ENCODE measurements at regions not wholly inside any gene's neighbourhood (a gene's known extent, or its start where the extent isn't known, plus 50 kb on each side); places are given as distances from the start of the nearest gene placed in this dataset.

DNA sequence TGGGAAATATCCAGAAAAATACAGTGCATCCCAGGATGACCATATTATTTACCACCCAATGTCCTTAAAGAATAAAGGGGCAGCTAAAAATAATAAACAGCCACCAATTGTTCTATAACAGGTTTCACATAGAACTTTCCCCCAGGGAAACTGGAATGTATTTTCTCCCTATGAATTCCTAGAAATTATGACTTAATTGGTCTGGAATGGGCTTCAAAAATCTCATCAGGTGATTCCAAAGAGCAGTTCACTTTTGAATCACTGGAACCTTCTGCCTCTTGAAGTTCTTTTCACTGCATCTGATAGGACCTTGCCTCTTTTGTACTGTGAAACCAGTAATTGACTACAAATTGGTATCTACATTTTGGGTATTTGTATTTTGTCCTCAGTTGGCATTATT lies 119.3 kb downstream of the ZNF330 start:
- CTCF ChIA-PET (ENCODE audit: partially characterized antibody): no interaction called here
- H3K23me2 ChIP-seq (ENCODE audit: low read depth, low read length): no peaks in the 10 kb centered on the region
- H3K79me1 ChIP-seq (ENCODE audit: low read depth, low read length): no peaks in the 10 kb centered on the region
- no peak overlapping the region for H2BK15ac ChIP-seq (ENCODE audit: low read length)
- H2AK5ac ChIP-seq (ENCODE audit: low read depth, low read length): no peak overlapping the region
- H3K14ac ChIP-seq (ENCODE audit: insufficient read length): no peak overlapping the region
- H4K20me1 ChIP-seq (replicated peaks in 1 of 2; ENCODE audit: control insufficient read depth in 1 of 2, insufficient read depth in 2 of 2, low read length in 2 of 2): no peaks in the 10 kb centered on the region
- no peak overlapping the region for H2BK5ac ChIP-seq (ENCODE audit: low read depth, low read length)
- no peak overlapping the region for H3K4ac ChIP-seq (replicated peaks; ENCODE audit: insufficient read length, low read depth, low read length)
- no peaks in the 10 kb centered on the region for H3K27me3 ChIP-seq (replicated peaks in 1 of 4; ENCODE audit: control insufficient read depth in 3 of 4, extremely low read depth in 1 of 4, insufficient read depth in 3 of 4, low read length in 3 of 4)
- no peak for TF ChIP-seq CHD2 (IDR thresholded peaks at IDR 0.05; ENCODE audit: low read length)
- no peak for TF ChIP-seq TEAD4 (IDR thresholded peaks at IDR 0.05; ENCODE audit: low read depth, low read length)
- TF ChIP-seq TAF1 (IDR thresholded peaks at IDR 0.05; ENCODE audit: low read depth, low read length): no peak
- no peak for TF ChIP-seq PHF8 (conservative IDR thresholded peaks at IDR 0.05; ENCODE audit: low read depth, low read length)
- TF ChIP-seq, protein P1, sequence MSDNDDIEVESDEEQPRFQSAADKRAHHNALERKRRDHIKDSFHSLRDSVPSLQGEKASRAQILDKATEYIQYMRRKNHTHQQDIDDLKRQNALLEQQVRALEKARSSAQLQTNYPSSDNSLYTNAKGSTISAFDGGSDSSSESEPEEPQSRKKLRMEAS (IDR thresholded peaks at IDR 0.05): no peak
- TF ChIP-seq SP4 (IDR thresholded peaks at IDR 0.05; ENCODE audit: low read length): no peak
- TF ChIP-seq CBX8 (IDR thresholded peaks at IDR 0.05; ENCODE audit: borderline replicate concordance, low read depth, low read length): no peak
- TF ChIP-seq, protein P2, sequence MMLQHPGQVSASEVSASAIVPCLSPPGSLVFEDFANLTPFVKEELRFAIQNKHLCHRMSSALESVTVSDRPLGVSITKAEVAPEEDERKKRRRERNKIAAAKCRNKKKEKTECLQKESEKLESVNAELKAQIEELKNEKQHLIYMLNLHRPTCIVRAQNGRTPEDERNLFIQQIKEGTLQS (IDR thresholded peaks at IDR 0.05; ENCODE audit: insufficient read depth, low read depth, low read length): no peak
- TF ChIP-seq MAFK (IDR thresholded peaks at IDR 0.05; ENCODE audit: low read depth, low read length): no peak
- TF ChIP-seq POLR2AphosphoS5 (IDR thresholded peaks at IDR 0.05; ENCODE audit: low read depth, low read length): no peak
- no peak for TF ChIP-seq E2F6 (IDR thresholded peaks at IDR 0.05)
- TF ChIP-seq FOSL1 (IDR thresholded peaks at IDR 0.05; ENCODE audit: insufficient read depth, low read depth, low read length): no peak
- no peaks in the 10 kb centered on the region for H3K9me3 ChIP-seq (ENCODE audit: insufficient read depth in 2 of 2, low read depth in 1 of 2, low read length in 1 of 2)
- no peak overlapping the region for H3K56ac ChIP-seq (replicated peaks; ENCODE audit: insufficient read length, low read depth, low read length)
- H4K5ac ChIP-seq (ENCODE audit: insufficient read length, low read depth, low read length): no peak overlapping the region
- no peak overlapping the region for H2AFZ ChIP-seq (ENCODE audit: low read length)
- H3K27ac ChIP-seq (ENCODE audit: low read depth, low read length): no peak overlapping the region
- H3K4me1 ChIP-seq (replicated peaks in 1 of 4; ENCODE audit: control insufficient read depth in 3 of 4, insufficient read depth in 4 of 4, low read length in 3 of 4): no peaks in the 10 kb centered on the region
- DNase-seq (ENCODE audit: low read depth in 1 of 2, low spot score in 2 of 2): no peak
- H3K18ac ChIP-seq (ENCODE audit: extremely low read depth, low read length): no peak overlapping the region
- no peak overlapping the region for H2BK12ac ChIP-seq (ENCODE audit: low read depth, low read length)
- H3K4me2 ChIP-seq (ENCODE audit: insufficient read depth in 1 of 2, low read depth in 2 of 2, low read length in 2 of 2): no peak overlapping the region
- H3K9ac ChIP-seq (replicated peaks in 1 of 4; ENCODE audit: extremely low read depth in 1 of 4, low read depth in 3 of 4, low read length in 3 of 4): no peak overlapping the region
- no peak overlapping the region for H2BK20ac ChIP-seq (ENCODE audit: low read length)
- POLR2A ChIA-PET (ENCODE audit: partially characterized antibody): no interaction called here
- no peak overlapping the region for H3K4me3 ChIP-seq (ENCODE audit: extremely low read depth in 1 of 4, insufficient read depth in 2 of 4, low read depth in 3 of 4, low read length in 4 of 4)
- no peak overlapping the region for H2BK120ac ChIP-seq (replicated peaks; ENCODE audit: low read depth, low read length)
- no peak overlapping the region for H4K8ac ChIP-seq (ENCODE audit: extremely low read depth, insufficient read depth, low read length)
- no peaks in the 10 kb centered on the region for H3K36me3 ChIP-seq (ENCODE audit: control insufficient read depth in 2 of 4, insufficient read depth in 4 of 4, low read length in 3 of 4)
- no peak for FAIRE-seq
- H4K91ac ChIP-seq (replicated peaks; ENCODE audit: insufficient read length, low read length): no peak overlapping the region
- no peaks in the 10 kb centered on the region for H3K79me2 ChIP-seq (ENCODE audit: control insufficient read depth in 1 of 2, insufficient read depth in 2 of 2, low read length in 2 of 2)
- H3K23ac ChIP-seq (ENCODE audit: insufficient read length): no peak overlapping the region

Data from H1 (cell line).